Mesothelial cell of epicardium (in vitro differentiated cells): ENCODE measurements at regions not wholly inside any gene's neighbourhood (a gene's known extent, or its start where the extent isn't known, plus 50 kb on each side); places are given as distances from the start of the nearest gene placed in this dataset.

ENCODE experiments used
- DNase-seq, 2 experiments: peaks; one replicate each; pipeline ENCODE4 v3.0.0; 2021; ENCODE audit warnings: low spot score in 2 of 2; ENCODE audit not compliant: unreplicated experiment in 2 of 2
- H3K27ac Mint-ChIP-seq: 2 replicates; pipeline ENCODE4 v1.8.0; 2021; ENCODE audit warnings: mixed read lengths
- H3K27me3 Mint-ChIP-seq: 2 replicates; pipeline ENCODE4 v1.8.0; 2021; ENCODE audit warnings: low read depth, mixed read lengths
- H3K36me3 Mint-ChIP-seq: 2 replicates; pipeline ENCODE4 v1.8.0; 2021; ENCODE audit warnings: mixed read lengths
- H3K4me1 Mint-ChIP-seq: 2 replicates; pipeline ENCODE4 v1.8.0; 2021; ENCODE audit warnings: mixed read lengths
- H3K4me3 Mint-ChIP-seq: 2 replicates; pipeline ENCODE4 v1.8.0; 2021; ENCODE audit warnings: mild to moderate bottlenecking, moderate library complexity, mixed read lengths
- H3K9me3 Mint-ChIP-seq: 2 replicates; pipeline ENCODE4 v1.8.0; 2021; ENCODE audit warnings: mixed read lengths
- CTCF ChIP-seq: fragments of 200-600 bp; sonication (generic); IDR thresholded peaks from one replicate; pipeline ENCODE4 v1.5.0; 2021; ENCODE audit warnings: antibody characterized with exemption; ENCODE audit not compliant: unreplicated experiment

GRCh38 chr3:96086018-96086417, 728.4 kb upstream of the EPHA6 start:
- Mint-ChIP-seq H3K27ac (no peak overlapping the region), H3K27me3 (no peaks in the 10 kb centered on the region), H3K4me1 (no peaks in the 10 kb centered on the region), H3K4me3 (no peak overlapping the region), H3K36me3 (no peaks in the 10 kb centered on the region), H3K9me3 (peaks cover 12% of the 10 kb centered on the region)
- TF ChIP-seq CTCF, result no peak
- DNase-seq, result no peak

GRCh38 chr3:96101006-96101560, 713.3 kb upstream of the EPHA6 start:
- H3K4me3 Mint-ChIP-seq, result no peak overlapping the region
- peaks cover 6% of the 10 kb centered on the region for H3K9me3 Mint-ChIP-seq
- peak overlapping the region; percentile 13 for H3K27ac Mint-ChIP-seq
- no peak for TF ChIP-seq CTCF
- no peaks in the 10 kb centered on the region for H3K27me3 Mint-ChIP-seq
- peaks cover 9% of the 10 kb centered on the region for H3K4me1 Mint-ChIP-seq
- H3K36me3 Mint-ChIP-seq, result no peaks in the 10 kb centered on the region
- no peak for DNase-seq

- Mint-ChIP-seq H3K4me3 (no peak overlapping the region), H3K36me3 (no peaks in the 10 kb centered on the region), H3K9me3 (peaks cover 9% of the 10 kb centered on the region), H3K27me3 (no peaks in the 10 kb centered on the region), H3K4me1 (peaks cover 6% of the 10 kb centered on the region), H3K27ac (peak overlapping the region; percentile 12)
- DNase-seq, result no peak
- TF ChIP-seq CTCF, result no peak
These were observed 707.7 kb upstream of the EPHA6 start for GRCh38 chr3:96106701-96107100.
